ENCODE measurements at regions not wholly inside any gene's neighbourhood (a gene's known extent, or its start where the extent isn't known, plus 50 kb on each side); places are given as distances from the start of the nearest gene placed in this dataset.
A peak's percentile ranks its signal among the peaks of the same experiment; 100 is the strongest.

GRCh38 chr14:71473843-71474242, 458.4 kb upstream of the RGS6 start:
- Histone ChIP-seq H3K27me3 (ENCODE audit: control insufficient read depth, insufficient read depth, low read length) (no peaks in the 10 kb centered on the region), H3K4me1 (ENCODE audit: control insufficient read depth, insufficient read depth, low read length, poor library complexity, severe bottlenecking) (peaks cover 4% of the 10 kb centered on the region), H3K9me3 (ENCODE audit: control insufficient read depth in 2 of 2, low read length in 2 of 2) (no peaks in the 10 kb centered on the region), H3K27ac (ENCODE audit: insufficient read depth, low read length, poor library complexity, severe bottlenecking) (no peak overlapping the region), H3K4me3 (ENCODE audit: low read depth, low read length) (no peak overlapping the region), H3K36me3 (ENCODE audit: control insufficient read depth, insufficient read depth, low read length) (no peaks in the 10 kb centered on the region)
- H3K4me3 Mint-ChIP-seq: no peak overlapping the region
- peaks cover 15 to 53% (median 51%) of the 10 kb centered on the region in 4 donors for H3K4me1 Mint-ChIP-seq
- no peak overlapping the region for H3K27ac Mint-ChIP-seq
- no peaks in the 10 kb centered on the region for H3K36me3 Mint-ChIP-seq
- DNase-seq (no peak), ATAC-seq (ENCODE audit: low read depth in 2 of 2) (no peak)
- H3K27me3 Mint-ChIP-seq: no peaks in the 10 kb centered on the region
- H3K9me3 Mint-ChIP-seq: no peaks in the 10 kb centered on the region

GRCh38 chr14:71474301-71475265, 457.6 kb upstream of the RGS6 start:
- Histone ChIP-seq H3K4me1 (ENCODE audit: control insufficient read depth, insufficient read depth, low read length, poor library complexity, severe bottlenecking) (peaks cover 4% of the 10 kb centered on the region), H3K27ac (ENCODE audit: insufficient read depth, low read length, poor library complexity, severe bottlenecking) (no peak overlapping the region), H3K9me3 (ENCODE audit: control insufficient read depth in 2 of 2, low read length in 2 of 2) (no peaks in the 10 kb centered on the region), H3K4me3 (ENCODE audit: low read depth, low read length) (no peak overlapping the region), H3K27me3 (ENCODE audit: control insufficient read depth, insufficient read depth, low read length) (no peaks in the 10 kb centered on the region), H3K36me3 (ENCODE audit: control insufficient read depth, insufficient read depth, low read length) (no peaks in the 10 kb centered on the region)
- no peak for DNase-seq
- no peaks in the 10 kb centered on the region for H3K36me3 Mint-ChIP-seq
- H3K4me1 Mint-ChIP-seq: peaks cover 15 to 52% (median 50%) of the 10 kb centered on the region in 4 donors
- no peaks in the 10 kb centered on the region for H3K9me3 Mint-ChIP-seq
- no peak overlapping the region for H3K4me3 Mint-ChIP-seq
- no peak for ATAC-seq (ENCODE audit: low read depth in 2 of 2)
- H3K27ac Mint-ChIP-seq: peak overlapping the region in 1 of 3 donors; percentile 8
- H3K27me3 Mint-ChIP-seq: no peaks in the 10 kb centered on the region

DNA sequence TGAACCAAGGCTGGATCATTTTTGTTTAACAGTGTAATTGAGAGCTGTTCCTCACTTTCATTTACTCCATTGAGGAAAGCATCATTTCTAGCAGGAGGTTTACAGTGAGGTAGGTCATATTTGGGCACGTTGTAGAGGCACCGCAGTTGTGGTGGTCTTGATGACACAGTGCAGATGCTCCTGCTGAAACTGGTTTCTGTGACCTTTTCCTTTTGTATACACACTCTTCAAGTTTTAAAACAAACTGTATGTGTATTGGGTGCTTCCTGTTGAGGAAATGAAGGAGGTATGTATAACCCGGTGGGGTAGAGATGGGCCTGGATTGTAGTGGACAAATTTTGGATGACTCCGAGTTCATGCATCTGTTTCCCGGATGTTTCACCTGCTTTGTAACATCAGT, 456.3 kb upstream of the RGS6 start:
- H3K27me3 Mint-ChIP-seq: no peaks in the 10 kb centered on the region
- ATAC-seq (ENCODE audit: low read depth in 2 of 2): no peak
- no peak for DNase-seq
- peak overlapping the region in 1 of 3 donors; percentile 20 for H3K27ac Mint-ChIP-seq
- no peaks in the 10 kb centered on the region for H3K36me3 Mint-ChIP-seq
- Histone ChIP-seq H3K9me3 (ENCODE audit: control insufficient read depth in 2 of 2, low read length in 2 of 2) (no peaks in the 10 kb centered on the region), H3K27ac (ENCODE audit: insufficient read depth, low read length, poor library complexity, severe bottlenecking) (no peak overlapping the region), H3K4me3 (ENCODE audit: low read depth, low read length) (no peak overlapping the region), H3K36me3 (ENCODE audit: control insufficient read depth, insufficient read depth, low read length) (no peaks in the 10 kb centered on the region), H3K4me1 (ENCODE audit: control insufficient read depth, insufficient read depth, low read length, poor library complexity, severe bottlenecking) (peaks cover 4% of the 10 kb centered on the region), H3K27me3 (ENCODE audit: control insufficient read depth, insufficient read depth, low read length) (no peaks in the 10 kb centered on the region)
- peaks cover 15 to 50% (median 45%) of the 10 kb centered on the region in 4 donors for H3K4me1 Mint-ChIP-seq
- H3K4me3 Mint-ChIP-seq: no peak overlapping the region
- H3K9me3 Mint-ChIP-seq: no peaks in the 10 kb centered on the region

DNA sequence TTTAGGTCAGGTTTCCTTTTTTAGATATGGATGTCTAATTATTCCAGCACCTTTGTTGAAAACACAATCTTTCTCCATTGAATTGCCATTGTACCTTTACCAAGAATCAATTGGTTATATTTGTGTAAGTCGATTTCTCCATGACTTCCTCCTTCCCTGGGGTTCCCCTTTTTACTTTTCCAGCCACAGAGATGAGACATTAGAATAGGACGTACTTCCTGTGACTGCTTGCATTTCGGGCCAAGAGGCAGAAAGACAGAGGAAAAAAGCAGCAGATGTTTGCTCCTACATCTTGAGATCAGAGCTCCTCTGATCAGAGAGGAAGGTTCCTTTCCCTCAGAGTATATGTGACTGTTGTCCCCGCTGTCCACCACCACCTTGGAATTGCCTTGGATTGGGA, 453.7 kb upstream of the RGS6 start:
- Mint-ChIP-seq H3K27ac (peak overlapping the region in 2 of 3 donors; percentile 9 to 54), H3K27me3 (no peaks in the 10 kb centered on the region), H3K4me3 (no peak overlapping the region), H3K36me3 (peaks cover 2% of the 10 kb centered on the region), H3K9me3 (no peaks in the 10 kb centered on the region), H3K4me1 (peaks cover 8 to 42% (median 38%) of the 10 kb centered on the region in 4 donors)
- Histone ChIP-seq H3K27me3 (ENCODE audit: control insufficient read depth, insufficient read depth, low read length) (no peaks in the 10 kb centered on the region), H3K9me3 (ENCODE audit: control insufficient read depth in 2 of 2, low read length in 2 of 2) (no peaks in the 10 kb centered on the region), H3K36me3 (ENCODE audit: control insufficient read depth, insufficient read depth, low read length) (no peaks in the 10 kb centered on the region), H3K4me1 (ENCODE audit: control insufficient read depth, insufficient read depth, low read length, poor library complexity, severe bottlenecking) (peaks cover 4% of the 10 kb centered on the region), H3K4me3 (ENCODE audit: low read depth, low read length) (no peak overlapping the region), H3K27ac (ENCODE audit: insufficient read depth, low read length, poor library complexity, severe bottlenecking) (no peak overlapping the region)
- ATAC-seq (ENCODE audit: low read depth in 2 of 2): no peak
- peak in 1 of 3 donors; percentile 23 for DNase-seq

DNA sequence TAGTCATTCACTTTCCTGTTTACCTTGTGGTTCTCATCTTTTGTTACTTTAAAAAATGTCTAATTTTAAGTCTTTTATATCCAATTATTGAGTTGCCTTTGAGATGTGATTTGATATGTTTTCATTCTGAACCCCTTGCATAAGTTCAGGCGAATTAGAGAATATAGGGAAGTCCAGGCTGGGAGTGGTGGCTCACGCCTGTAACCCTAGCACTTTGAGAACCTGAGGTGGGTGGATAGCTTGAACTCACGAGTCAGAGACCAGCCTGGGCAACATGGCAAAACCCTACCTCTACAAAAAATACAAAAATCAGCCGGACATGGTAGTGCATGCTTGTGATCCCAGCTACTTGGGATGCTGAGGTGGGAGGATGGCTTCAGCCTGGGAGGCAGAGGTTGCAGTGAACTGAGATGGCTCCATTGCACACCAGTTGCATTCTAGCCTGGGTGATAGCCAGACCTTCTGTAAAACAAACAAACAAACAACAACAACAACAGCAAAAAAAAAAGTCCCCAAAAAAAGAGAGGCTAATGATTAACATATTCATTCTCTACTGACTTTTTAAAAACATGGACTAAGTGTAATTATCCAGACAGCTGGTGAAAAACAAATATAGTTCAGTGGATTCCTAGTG, 451.1 kb upstream of the RGS6 start:
- Mint-ChIP-seq H3K4me3 (no peak overlapping the region), H3K27me3 (no peaks in the 10 kb centered on the region), H3K4me1 (peaks cover 4 to 26% (median 24%) of the 10 kb centered on the region in 4 donors), H3K36me3 (peaks cover 9% of the 10 kb centered on the region), H3K27ac (no peak overlapping the region), H3K9me3 (no peaks in the 10 kb centered on the region)
- Histone ChIP-seq H3K9me3 (ENCODE audit: control insufficient read depth in 2 of 2, low read length in 2 of 2) (no peaks in the 10 kb centered on the region), H3K4me1 (ENCODE audit: control insufficient read depth, insufficient read depth, low read length, poor library complexity, severe bottlenecking) (peaks cover 4% of the 10 kb centered on the region), H3K4me3 (ENCODE audit: low read depth, low read length) (no peak overlapping the region), H3K27ac (ENCODE audit: insufficient read depth, low read length, poor library complexity, severe bottlenecking) (no peak overlapping the region), H3K36me3 (ENCODE audit: control insufficient read depth, insufficient read depth, low read length) (peaks cover 4% of the 10 kb centered on the region), H3K27me3 (ENCODE audit: control insufficient read depth, insufficient read depth, low read length) (no peaks in the 10 kb centered on the region)
- no peak for DNase-seq
- ATAC-seq (ENCODE audit: low read depth in 2 of 2): no peak

DNA sequence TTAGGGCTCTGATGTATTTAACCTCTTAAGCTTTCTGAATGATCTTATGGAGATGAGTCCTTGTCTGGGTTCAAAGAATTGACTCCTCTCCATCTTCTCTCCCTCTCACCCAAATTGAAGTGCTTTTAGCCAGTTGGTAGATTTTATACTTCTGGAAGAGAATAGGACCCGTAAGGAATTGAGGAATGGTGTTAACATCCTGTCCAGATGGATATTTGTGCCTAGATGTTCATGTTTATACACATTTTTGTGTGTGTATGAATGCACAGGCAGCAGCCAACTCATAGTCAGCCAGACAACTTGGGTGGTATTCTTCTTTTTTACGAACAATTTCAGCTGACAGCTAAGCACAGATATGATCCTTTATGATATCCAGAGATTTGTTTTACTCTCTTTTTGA, 449.6 kb upstream of the RGS6 start:
- Histone ChIP-seq H3K4me1 (ENCODE audit: control insufficient read depth, insufficient read depth, low read length, poor library complexity, severe bottlenecking) (peaks cover 4% of the 10 kb centered on the region), H3K27me3 (ENCODE audit: control insufficient read depth, insufficient read depth, low read length) (no peaks in the 10 kb centered on the region), H3K4me3 (ENCODE audit: low read depth, low read length) (no peak overlapping the region), H3K36me3 (ENCODE audit: control insufficient read depth, insufficient read depth, low read length) (peaks cover 4% of the 10 kb centered on the region), H3K9me3 (ENCODE audit: control insufficient read depth in 2 of 2, low read length in 2 of 2) (no peaks in the 10 kb centered on the region), H3K27ac (ENCODE audit: insufficient read depth, low read length, poor library complexity, severe bottlenecking) (no peak overlapping the region)
- Mint-ChIP-seq H3K4me1 (peaks cover 7 to 27% (median 21%) of the 10 kb centered on the region in 4 donors), H3K9me3 (no peaks in the 10 kb centered on the region), H3K27ac (no peak overlapping the region), H3K36me3 (peaks cover 14% of the 10 kb centered on the region), H3K27me3 (no peaks in the 10 kb centered on the region), H3K4me3 (no peak overlapping the region)
- ATAC-seq (ENCODE audit: low read depth in 2 of 2) (no peak), DNase-seq (no peak)

- no peaks in the 10 kb centered on the region for H3K27me3 ChIP-seq (ENCODE audit: control insufficient read depth, insufficient read depth, low read length)
- Mint-ChIP-seq H3K27ac (no peak overlapping the region), H3K27me3 (no peaks in the 10 kb centered on the region), H3K36me3 (peaks cover 14% of the 10 kb centered on the region), H3K9me3 (no peaks in the 10 kb centered on the region), H3K4me1 (peaks cover 7 to 26% (median 17%) of the 10 kb centered on the region in 4 donors), H3K4me3 (no peak overlapping the region)
- no peak overlapping the region for H3K4me3 ChIP-seq (ENCODE audit: low read depth, low read length)
- H3K9me3 ChIP-seq (ENCODE audit: control insufficient read depth in 2 of 2, low read length in 2 of 2): no peaks in the 10 kb centered on the region
- H3K27ac ChIP-seq (ENCODE audit: insufficient read depth, low read length, poor library complexity, severe bottlenecking): no peak overlapping the region
- peaks cover 4% of the 10 kb centered on the region for H3K4me1 ChIP-seq (ENCODE audit: control insufficient read depth, insufficient read depth, low read length, poor library complexity, severe bottlenecking)
- peaks cover 4% of the 10 kb centered on the region for H3K36me3 ChIP-seq (ENCODE audit: control insufficient read depth, insufficient read depth, low read length)
- DNase-seq: no peak
- ATAC-seq (ENCODE audit: low read depth in 2 of 2): no peak
These were observed 449.1 kb upstream of the RGS6 start for GRCh38 chr14:71483154-71483553.

Data from CD4-positive, CD25-positive, alpha-beta regulatory T cell (primary cell).